ENCODE measurements at regions not wholly inside any gene's neighbourhood (a gene's known extent, or its start where the extent isn't known, plus 50 kb on each side); places are given as distances from the start of the nearest gene placed in this dataset.

DNA sequence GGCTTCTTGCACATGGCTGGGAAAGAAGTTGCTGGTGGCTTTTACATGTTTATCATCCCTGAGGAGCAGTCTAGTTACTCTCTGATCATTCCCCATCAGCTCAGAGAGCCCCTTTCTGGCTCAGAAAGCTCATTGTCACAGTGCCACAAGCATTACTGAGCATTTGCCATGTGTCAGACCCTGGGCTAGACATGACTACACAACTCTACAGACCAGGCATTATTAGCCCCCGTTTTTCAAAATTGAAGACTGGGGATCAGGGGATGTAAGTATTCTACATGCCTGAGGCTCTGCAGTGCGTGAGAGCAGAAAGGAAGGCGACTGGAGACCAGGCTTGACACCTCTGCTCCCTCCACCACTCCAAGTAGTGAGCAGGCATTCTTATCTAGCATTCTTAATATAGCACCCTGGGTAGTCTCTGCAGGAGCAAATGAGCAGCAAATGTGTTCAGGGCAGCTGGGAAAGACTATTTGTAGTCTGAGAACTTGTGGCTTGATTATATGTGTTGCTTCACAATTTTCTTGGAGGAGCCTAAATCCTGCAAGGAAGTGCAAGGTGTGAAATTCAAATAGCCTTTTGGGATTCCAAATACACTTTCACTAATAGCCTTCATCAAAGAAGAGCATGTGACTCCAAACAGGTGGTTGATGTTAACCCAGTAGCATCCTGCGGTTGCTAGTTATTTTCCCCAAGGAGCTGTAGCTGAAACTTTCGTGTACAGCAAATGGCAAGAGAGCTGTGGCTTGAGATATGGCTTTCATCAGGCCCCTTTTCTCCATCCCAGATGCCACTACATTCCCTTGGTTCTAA is 143.2 kb downstream of the DDX1 start:
- no peak for DNase-seq (ENCODE audit: low spot score)

DNA sequence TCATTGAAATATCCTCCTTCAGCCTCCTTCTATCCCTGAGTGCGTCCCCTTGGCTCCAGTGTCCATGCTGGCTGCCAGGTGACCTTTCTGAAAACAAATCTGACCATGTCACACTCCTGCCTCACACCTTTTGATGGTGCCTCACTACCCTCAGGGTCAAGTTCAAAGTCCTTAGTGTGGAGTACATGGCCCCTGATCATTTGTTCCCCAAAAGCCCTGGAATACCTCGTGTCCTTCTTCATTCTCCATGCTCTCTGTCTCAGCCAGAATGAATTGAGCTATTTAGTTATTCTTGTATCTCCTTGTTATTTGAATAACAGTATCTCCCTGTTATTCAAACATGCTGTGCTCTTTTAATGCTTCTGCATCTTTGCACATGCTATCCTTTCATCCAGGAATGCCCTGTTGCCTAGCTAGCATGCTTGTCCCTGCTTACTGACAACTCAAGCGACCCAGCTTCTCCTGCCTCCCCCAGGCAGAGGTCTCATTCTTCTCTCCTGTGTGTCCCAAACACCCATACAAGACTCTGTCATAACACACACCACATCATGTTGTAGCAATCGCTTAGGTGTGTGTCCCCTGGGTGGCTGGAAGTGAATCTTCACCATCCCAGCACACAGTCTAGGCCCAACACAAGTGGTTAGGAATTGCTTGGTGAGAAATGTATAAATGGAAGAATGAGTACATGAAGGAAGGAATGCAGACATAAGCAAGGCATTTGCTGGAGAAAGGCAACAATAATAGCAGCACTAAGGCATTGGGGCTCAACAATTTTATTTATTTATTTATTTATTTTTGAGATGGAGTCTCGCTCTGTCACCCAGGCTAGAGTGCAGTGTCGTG is 144.0 kb downstream of the DDX1 start:
- DNase-seq (ENCODE audit: low spot score), result no peak

DNA sequence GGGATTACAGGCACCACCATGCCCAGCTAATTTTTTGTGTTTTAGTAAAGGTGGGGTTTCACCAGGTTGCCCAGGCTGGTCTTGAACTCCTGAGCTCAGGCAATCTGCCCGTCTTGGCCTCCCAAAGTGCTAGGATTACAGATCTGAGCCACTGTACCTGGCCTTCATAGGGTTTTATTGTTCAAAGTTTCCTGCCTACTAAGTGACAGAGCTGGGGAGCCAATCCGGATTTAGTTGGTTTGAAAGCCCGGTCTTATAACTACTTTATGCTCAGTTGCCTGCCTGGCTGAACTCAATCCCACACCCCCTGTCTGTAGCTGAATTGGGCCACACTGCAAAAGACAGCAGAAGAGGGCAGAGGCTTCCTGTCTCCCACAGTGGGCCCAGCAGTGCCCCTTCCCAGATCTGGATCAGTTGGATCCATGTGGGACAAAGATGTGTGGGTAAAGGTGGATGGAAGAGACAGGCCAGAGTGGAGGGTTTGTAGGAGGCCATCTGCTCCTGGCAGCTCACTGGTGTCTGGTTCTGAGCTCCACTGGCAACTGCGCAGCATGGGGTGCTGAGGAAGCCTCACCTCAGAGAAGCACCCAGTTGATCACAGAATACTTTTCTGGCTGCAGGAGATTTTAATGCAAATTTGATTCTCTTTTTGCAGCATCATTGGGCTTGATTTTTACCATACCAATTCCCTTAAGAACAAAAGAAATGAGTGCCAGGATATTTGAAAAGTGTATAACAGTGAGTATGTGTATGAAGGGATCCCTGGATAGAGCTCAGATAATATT is 144.9 kb downstream of the DDX1 start:
- DNase-seq (ENCODE audit: low spot score), result no peak

DNA sequence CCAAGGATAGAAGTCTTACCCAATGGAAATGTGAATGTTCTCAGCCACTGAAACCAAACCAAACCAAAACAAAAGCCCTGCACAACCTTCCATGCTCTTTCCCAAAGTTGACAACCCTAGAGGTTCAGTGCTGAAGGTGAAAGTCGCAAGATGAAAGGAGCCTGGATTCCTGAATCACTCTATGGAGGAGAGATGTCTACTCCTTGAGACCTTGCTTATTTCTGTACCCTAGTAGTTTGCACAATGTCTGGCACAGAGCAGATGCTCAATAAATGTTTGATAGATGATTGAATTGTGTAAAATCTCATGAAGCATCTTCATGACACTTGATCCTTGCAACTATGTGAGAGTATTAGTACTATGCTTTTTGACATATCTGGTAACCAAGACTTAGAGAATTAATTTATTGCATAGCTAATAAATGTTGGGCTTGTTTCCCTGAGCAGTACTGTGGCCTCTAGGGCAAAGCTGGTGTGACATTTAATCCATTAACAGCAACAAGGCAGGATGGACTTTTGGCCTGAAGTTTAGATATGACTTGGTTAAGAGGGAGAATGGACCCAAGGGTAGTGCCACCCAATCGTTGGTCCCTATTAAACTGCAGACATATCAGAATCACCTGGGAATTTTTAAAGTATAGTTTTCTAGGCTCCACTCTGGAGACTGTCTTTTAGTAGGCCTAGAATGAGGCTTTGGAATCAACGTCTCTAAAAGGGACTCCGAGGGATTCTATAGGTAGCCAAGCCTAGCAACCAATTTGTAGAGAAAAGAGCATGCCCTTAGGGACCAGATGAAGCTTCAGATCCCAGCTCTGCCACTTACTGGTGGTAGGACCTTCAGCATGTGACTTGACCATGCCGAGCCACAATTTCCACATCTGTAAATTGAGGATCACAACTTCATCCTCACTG is 145.9 kb downstream of the DDX1 start:
- DNase-seq (ENCODE audit: low spot score), result no peak

DNA sequence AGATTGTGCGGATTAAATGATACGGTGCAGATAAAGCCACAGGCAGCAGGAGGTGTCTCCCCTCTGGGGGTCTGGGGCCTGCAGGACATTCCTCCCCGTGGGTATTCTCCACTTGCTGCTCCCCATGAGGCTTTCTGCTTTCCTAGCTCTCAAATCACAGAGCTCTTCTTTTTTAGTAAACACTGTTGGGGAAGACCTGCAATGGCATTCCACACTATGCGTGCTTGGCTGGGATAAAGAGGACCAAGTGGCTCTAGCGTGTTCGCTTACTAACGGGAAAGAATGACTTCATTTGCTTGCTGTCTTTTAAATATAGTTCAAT is 146.5 kb downstream of the DDX1 start:
- DNase-seq (ENCODE audit: low spot score), result no peak

DNA sequence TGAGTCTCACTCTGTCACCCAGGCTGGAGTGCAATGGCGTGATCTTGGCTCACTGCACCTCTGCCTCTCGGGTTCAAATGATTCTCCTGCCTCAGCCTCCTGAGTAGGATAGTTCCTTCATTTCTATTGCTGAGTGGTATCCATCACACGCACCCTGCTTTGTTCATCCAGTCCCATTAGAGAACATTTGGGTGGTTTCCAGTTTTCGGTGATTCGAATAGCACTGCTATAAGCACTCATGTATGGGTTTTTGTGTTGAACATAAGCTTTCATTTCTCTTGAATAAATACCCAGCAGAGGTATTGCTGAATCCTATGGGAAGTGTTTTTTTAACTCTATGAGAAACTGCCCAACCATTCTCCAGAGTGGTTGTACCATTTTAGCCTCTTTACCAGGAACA is 147.3 kb downstream of the DDX1 start:
- no peak for DNase-seq (ENCODE audit: low spot score)

DNA sequence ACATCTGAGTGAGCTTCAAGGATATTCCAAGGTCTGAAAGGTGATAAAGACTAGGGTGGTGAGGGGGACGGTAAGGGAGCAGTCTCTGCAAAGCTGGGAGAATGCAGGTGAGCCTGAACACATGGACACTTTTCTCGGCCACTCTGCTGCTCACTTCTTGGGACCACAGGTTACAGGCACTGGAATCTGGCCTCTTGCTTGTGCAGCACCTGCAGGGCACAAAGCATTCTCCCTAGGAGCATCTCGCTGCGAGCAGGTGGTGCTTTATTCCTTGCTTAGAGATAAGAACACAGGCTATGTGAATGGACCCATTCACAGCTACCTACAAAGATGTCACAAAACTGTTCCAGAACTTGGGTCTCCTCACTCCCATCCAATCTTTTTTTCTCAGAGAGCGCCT is 153.2 kb downstream of the DDX1 start:
- no peak for DNase-seq (ENCODE audit: low spot score)

DNA sequence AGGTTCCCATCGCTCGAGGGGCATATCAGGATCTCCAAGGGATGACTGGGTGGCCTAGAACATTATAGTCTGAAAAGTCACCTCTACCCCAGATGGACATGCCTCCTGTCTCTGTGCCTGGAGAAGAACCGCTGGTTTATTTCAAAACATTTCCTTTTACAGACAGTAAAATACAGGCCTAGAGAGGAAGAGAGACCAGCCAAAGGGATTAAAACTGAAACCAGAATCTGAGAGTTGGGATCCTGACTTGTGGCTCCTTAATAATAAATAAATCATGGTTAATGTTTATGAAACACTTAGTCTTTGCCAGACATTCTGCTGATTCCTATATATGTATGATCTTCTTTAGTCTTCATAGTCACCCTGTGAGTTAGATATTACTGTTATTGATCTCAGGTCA is 153.7 kb downstream of the DDX1 start:
- no peak for DNase-seq (ENCODE audit: low spot score)

DNA sequence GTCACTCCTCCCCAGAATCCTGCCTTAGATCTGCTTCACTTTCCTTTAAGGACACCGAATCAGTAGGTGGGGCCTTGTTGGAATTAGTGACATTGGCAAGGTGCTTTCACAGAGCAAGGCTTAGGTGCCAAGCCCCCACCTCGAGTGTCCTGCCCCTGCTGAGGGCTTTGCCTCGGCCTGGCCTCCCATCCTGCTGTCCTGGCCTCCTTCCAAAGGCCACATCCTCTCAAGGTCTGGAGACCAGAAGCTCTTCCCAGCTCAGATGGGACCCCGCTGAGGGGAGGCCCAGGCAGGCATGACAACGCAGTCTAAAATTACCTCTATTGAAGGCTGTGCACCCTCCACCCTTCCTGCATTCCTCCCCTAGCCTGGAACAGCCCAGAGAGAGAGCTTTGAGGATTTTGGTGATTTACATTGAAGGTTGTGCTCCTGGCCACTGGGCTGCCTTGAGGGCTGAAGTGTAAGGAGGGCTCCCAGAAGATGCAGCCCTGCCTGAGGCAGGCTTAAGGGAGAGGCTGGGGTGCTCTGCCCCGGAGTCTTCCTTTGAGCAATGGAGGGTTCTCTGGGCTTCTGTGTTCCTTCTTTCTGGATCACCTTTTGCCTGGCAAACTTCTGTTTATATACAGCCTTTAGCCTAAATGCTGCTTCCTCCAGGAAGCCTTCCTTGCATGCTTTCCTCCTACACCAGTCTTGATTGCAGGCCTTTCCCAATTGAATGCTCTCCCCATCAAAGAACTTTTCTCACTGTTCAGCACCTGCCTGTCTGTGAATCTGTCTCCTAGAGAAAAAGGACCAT is 154.4 kb downstream of the DDX1 start:
- no peak for DNase-seq (ENCODE audit: low spot score)

DNA sequence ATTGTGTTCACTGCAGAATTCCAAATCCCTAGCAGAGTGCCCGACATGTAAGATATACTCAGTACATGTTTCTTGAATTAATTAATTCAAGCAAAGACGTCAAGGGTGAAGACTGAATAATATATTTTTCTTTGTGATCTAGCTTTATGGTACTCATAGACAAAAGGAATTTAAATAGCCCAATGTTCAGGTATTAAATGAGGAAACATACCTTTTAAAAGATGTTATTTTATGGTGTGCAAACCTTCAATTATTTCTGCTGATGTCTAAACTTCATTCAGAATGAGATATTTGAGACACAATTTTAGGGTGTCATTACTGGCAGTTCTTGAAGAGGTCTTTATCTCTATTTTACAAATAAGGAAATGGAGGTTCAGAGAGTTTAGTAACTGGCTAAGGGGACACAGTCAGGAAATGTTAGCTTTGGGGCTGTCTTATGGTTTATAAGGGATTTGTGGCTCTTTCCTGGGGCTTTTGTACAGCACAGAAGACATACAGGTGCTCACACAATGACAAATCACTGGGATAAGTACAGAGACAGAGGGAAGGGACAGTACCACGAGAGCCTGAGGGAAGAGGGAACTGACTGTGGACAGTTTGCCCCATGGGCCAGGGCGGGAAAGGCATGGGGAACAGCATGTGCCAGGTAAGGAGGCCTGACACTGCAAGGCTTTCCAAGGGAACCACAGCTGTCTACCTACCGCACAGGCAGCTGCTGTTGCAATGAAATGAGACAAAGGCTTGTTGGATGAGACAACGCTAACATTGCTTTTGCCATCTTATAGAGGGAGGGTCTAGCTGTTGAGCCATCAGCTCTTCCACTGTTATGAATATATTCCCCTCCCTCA is 155.3 kb downstream of the DDX1 start:
- no peak for DNase-seq (ENCODE audit: low spot score)

DNA sequence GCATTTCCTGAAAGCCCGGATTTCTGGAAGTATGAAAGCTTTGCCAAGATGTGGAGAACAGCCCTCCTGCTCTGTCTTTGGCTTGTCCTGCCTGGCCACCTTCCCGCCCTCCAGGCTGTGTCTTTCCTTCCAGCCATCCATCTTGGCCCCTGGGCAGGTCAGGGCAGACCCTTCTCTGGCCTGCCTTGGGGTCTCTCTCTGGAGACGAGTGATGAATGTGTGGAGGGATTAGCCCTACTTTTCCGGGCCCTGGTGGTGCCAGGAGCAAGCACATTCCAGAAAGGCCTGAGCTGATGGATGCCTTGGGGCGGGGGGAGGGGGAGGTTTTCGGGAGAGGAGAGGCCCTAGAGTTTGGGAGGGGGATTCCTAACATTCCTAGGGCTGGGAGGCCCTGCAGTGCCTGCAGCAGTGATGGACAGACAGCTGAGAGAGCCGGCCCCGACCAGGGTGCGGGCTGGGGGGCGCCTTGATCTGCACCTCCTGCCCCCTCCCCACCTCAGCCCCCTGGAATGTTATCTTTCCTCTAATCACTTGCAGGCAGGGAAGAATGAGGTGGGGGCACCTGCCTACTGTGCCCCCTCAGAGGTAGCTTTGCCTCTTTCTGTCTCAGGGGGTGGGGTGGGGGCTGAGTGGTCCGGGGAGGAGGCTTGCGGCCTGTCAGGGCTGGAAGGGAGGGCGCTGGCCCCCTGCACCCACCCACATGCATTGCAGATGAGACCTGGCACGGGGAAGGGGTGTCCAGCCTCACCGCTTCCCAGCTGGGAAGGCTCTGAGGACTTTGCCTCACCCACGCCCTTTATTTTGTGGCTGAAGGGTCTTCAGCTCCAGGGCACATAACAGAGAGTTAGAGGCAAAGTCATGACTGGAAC is 156.2 kb downstream of the DDX1 start:
- no peak for DNase-seq (ENCODE audit: low spot score)

DNA sequence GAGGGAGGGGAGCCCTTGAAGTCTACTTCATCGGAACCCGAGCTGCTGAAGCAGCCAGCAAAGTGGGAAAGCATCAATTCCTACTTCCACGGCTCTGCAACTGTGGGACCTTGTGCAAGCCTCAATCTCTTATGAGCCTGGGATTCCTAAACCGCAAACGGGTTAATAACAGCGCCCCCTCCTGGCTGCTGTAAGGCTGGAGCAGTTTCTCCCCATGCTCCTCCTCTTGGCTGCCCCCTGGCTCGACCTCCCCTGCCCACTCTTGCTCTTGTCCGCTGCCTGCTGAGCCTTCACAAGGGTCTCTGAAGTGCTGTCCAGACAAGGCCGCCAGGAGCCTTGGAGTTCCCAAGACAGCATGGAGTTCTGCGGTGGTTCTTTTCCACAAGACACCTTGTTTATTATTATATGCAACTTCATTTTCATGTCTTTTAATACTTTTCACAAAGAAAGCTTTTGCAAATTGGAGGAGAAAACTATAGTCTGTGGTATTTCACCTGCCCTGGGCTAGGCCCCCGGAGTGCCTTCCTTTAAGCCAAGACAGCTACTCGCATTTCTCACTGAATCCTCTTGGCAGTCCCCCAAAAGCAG is 157.2 kb downstream of the DDX1 start:
- DNase-seq (ENCODE audit: low spot score), result no peak

DNA sequence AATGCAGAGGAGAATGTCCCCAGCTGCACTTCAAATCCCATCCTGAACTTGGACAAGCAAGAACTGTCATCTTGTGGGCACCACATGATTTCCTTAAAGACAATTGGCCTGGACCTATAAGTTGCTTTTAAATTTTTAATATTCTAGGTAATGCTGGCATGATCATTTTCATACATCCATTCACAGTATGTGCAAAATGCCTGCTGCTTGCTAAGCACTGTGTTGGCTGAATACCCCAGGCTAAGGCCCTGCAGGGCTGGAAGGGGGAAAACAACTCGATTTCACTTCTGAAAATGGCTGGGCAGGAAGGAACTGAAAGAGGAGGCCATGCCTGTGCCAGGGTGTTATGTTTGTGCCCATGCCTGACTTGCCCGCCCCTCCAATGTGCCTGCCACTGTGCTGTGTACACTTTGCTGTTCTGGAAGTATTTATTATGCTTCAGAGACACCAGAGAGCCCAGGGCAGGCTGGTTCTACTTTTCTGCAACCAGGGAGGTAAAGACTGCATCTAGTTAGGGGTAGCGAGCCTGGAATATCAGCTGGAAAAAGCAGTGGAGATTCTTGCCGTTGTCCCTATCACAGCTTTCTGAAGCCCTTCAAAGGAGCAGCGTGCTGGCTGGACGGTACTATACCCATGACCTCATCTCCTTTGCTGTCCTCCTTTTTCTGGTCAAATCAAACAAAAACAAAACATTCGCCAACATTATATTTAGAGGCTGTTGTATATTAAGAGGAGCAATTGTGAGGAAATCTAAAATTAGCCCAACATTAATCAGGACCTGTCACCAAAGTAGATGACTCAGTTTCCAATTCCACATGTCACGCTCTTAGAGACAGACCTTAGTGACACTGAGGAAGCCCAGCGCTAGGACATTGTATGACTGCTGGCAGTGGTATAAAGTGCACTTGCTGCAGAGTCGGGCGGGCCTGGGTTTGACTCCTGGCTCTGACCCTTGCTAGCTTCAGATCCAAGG is 158.1 kb downstream of the DDX1 start:
- peak; percentile 58 for DNase-seq (ENCODE audit: low spot score)

DNA sequence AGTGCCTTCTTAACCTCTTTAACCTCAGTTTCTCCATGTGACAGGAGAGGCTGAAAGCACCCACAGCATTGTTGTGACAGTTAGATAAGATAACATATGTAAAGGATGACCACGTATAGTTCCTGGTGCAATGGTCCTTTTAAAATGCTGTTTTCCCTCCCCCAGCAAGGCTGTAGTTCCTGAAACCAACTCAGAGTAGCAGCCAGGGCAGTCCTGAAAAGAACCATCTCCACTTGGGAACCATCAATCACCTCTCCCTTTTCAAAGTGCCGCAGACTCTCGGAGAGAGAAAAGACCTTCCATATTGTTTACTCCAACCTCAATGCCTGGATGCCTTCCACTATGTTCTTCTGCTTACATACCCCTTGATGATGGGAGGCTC is 158.8 kb downstream of the DDX1 start:
- DNase-seq (ENCODE audit: low spot score), result no peak

DNA sequence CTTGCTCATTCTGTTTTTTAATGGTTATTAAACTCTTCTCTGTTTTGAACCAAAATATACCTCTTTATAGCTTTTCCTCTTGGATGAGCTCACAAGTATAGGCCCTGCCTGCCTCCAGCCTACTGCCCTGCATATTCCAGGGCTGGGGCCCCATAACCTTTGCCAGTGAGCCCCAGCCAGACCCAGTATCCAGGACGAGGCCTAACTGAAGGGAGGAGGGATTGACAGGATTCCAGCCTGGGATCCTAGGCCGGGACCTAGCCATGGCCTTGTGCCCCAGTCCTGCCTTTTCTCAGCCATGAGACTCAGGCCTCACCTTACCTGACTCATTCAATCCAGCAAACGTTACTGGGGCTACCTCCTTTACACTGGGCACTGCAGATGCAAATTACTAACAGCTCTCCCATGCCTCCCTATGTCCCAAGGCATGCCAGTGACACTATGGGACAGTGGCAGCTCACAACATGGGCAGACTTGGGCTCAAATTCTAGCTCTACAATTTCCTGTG is 159.2 kb downstream of the DDX1 start:
- no peak for DNase-seq (ENCODE audit: low spot score)

DNA sequence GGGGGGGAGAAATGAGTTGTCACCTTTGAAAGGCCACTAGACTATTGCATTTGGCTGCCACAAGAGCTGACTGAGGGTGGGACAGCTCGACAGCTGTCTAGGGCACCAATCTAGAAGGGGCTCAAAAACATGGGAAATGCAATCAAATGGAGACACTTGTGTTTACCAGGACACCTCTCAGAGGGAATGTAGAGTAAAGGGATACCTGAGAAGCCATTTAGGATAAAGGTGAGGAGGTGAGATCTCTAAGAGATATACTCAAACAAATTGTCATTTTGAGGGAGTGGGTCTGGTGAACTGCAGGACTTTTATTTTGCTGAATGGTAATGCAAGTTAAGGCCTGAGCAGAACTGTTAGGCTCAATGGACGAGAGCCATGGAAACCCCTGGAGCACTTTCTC is 159.8 kb downstream of the DDX1 start:
- no peak for DNase-seq (ENCODE audit: low spot score)

DNA sequence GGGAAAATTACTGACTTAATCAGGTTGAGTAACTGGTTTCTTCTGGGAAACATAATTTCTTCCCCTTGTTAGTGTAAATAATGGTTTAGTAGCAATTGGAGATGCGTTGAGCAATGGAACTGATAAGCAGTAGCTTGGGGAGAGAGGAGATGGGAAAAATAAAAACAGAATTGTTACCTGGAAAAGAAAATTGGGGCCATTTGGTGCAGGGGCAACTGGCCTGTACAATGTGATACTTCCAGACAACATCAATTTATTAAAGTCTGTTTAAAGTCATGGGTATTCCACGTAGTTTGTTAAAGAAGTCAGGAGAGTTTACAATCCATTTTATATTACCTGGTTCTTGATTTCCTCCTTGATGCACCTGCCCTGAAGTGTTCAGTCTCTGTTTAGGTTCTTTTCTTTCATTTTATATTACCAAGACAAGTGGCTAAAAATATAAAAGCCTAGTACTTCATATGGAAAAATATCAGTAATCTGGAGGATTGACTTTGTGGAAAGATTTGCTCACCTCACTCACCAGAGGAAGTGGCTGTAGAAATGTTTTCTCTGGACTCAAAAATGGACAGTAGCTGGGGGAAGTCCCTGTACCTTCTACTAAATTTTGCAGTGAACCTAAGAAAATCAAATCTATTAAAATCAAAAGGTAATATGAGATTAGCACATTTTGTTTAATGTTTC is 161.0 kb downstream of the DDX1 start:
- DNase-seq (ENCODE audit: low spot score), result no peak

All from AG20443 (cell line).